HepG2 (cell line): ENCODE measurements at regions not wholly inside any gene's neighbourhood (a gene's known extent, or its start where the extent isn't known, plus 50 kb on each side); places are given as distances from the start of the nearest gene placed in this dataset.

ENCODE experiments used
- EZH2 ChIP-seq: conservative IDR thresholded peaks from 2 replicates; pipeline ENCODE4 v1.6.1; 2012; ENCODE audit warnings: mild to moderate bottlenecking, low read depth, low read length, moderate library complexity
- MED8 ChIP-seq: sonication (generic); formaldehyde crosslinking; IDR thresholded peaks from 2 replicates; pipeline ENCODE4 v1.8.1; 2023; ENCODE audit warnings: mild to moderate bottlenecking, missing genetic modification reagents; ENCODE audit not compliant: insufficient replicate concordance
- NFE2L2 ChIP-seq: fragments of 150-350 bp; IDR thresholded peaks from 2 replicates; pipeline ENCODE4 v1.6.1; 2014; ENCODE audit warnings: low read length
- ZNF274 ChIP-seq: sonication (generic); formaldehyde crosslinking; IDR thresholded peaks from 2 replicates; pipeline ENCODE4 v1.5.1; 2020; ENCODE audit warnings: mild to moderate bottlenecking, missing genetic modification reagents
- ZNF724P ChIP-seq: sonication (generic); formaldehyde crosslinking; IDR thresholded peaks from 2 replicates; pipeline ENCODE4 v1.8.0; 2022; ENCODE audit warnings: missing genetic modification reagents, borderline replicate concordance
- TF ChIP-seq, protein P1 (sequence below): IDR thresholded peaks from 2 replicates; pipeline ENCODE4 v1.6.1; 2012; ENCODE audit warnings: inconsistent platforms
- TF ChIP-seq, protein P2 (sequence below): fragments of 450-650 bp; IDR thresholded peaks from 2 replicates; pipeline ENCODE4 v1.6.1; 2016

DNA sequence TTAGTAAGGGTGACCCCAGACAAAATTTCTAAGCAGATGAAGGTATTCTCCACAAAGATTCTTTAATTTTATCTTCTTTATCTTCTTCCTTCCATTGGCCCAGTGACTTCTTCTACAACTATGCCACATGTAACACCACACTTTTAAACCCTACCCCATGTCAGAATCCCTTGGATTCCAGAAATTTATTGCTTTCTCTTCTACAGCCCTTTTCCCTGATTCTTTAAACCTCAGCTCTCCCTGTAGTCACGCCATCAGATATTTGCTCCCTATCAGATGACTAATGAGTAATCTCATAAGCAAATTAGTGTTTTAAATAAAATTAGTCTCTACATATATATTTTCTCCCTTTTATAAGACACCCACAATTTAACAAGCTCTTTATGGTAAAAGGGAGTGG, 423.4 kb upstream of the CHORDC1 start:
- TF ChIP-seq EZH2 (no peak), MED8 (CRISPR knock-in tag) (no peak), ZNF274 (CRISPR knock-in tag) (no peak), NFE2L2 (no peak), ZNF724P (CRISPR knock-in tag) (no peak)
- TF ChIP-seq, protein P1, sequence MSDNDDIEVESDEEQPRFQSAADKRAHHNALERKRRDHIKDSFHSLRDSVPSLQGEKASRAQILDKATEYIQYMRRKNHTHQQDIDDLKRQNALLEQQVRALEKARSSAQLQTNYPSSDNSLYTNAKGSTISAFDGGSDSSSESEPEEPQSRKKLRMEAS: no peak
- TF ChIP-seq, protein P2, sequence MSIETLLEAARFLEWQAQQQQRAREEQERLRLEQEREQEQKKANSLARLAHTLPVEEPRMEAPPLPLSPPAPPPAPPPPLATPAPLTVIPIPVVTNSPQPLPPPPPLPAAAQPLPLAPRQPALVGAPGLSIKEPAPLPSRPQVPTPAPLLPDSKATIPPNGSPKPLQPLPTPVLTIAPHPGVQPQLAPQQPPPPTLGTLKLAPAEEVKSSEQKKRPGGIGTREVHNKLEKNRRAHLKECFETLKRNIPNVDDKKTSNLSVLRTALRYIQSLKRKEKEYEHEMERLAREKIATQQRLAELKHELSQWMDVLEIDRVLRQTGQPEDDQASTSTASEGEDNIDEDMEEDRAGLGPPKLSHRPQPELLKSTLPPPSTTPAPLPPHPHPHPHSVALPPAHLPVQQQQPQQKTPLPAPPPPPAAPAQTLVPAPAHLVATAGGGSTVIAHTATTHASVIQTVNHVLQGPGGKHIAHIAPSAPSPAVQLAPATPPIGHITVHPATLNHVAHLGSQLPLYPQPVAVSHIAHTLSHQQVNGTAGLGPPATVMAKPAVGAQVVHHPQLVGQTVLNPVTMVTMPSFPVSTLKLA: no peak
